Brain pericyte (primary cell): ENCODE measurements at regions not wholly inside any gene's neighbourhood (a gene's known extent, or its start where the extent isn't known, plus 50 kb on each side); places are given as distances from the start of the nearest gene placed in this dataset.
A peak's percentile ranks its signal among the peaks of the same experiment; 100 is the strongest.

Experiments
- DNase-seq: peaks from one replicate; pipeline ENCODE4 v3.0.0-alpha.2; 2012; ENCODE audit warnings: low read depth, low spot score

- no peak for DNase-seq
Observed at GRCh38 chr4:98765771-98766170, 107.4 kb upstream of the TSPAN5 start.

- no peak for DNase-seq
Observed at GRCh38 chr4:98758182-98758581, 99.8 kb upstream of the TSPAN5 start.

GRCh38 chr4:98754736-98755135, 96.3 kb upstream of the TSPAN5 start:
- DNase-seq = no peak

- no peak for DNase-seq
Observed at GRCh38 chr4:98749206-98749605, 90.8 kb upstream of the TSPAN5 start.

- no peak for DNase-seq
Observed at GRCh38 chr4:98748609-98749008, 90.2 kb upstream of the TSPAN5 start.

GRCh38 chr4:98747393-98748091, 89.1 kb upstream of the TSPAN5 start:
- DNase-seq = peak; percentile 58

- DNase-seq = no peak
Observed at GRCh38 chr4:98746936-98747335, 88.5 kb upstream of the TSPAN5 start.

GRCh38 chr4:98746530-98746929, 88.1 kb upstream of the TSPAN5 start:
- peak; percentile 83 for DNase-seq

- DNase-seq = no peak
Observed at GRCh38 chr4:98745366-98745765, 87.0 kb upstream of the TSPAN5 start.

- DNase-seq = no peak
Observed at GRCh38 chr4:98744372-98745150, 86.2 kb upstream of the TSPAN5 start.

GRCh38 chr4:98741952-98742351, 83.5 kb upstream of the TSPAN5 start:
- no peak for DNase-seq

- DNase-seq = no peak
Observed at GRCh38 chr4:98739751-98740150, 81.3 kb upstream of the TSPAN5 start.

- DNase-seq = no peak
Observed at GRCh38 chr4:98733601-98734000, 75.2 kb upstream of the TSPAN5 start.

- DNase-seq = no peak
Observed at GRCh38 chr4:98728871-98729270, 70.5 kb upstream of the TSPAN5 start.

- no peak for DNase-seq
Observed at GRCh38 chr4:98728433-98728832, 70.0 kb upstream of the TSPAN5 start.

- no peak for DNase-seq
Observed at GRCh38 chr4:98722000-98722399, 63.6 kb upstream of the TSPAN5 start.

- no peak for DNase-seq
Observed at GRCh38 chr4:98720871-98721480, 62.6 kb upstream of the TSPAN5 start.

GRCh38 chr4:98716796-98717195, 58.4 kb upstream of the TSPAN5 start:
- no peak for DNase-seq

- no peak for DNase-seq
Observed at GRCh38 chr4:98712607-98713006, 54.2 kb upstream of the TSPAN5 start.

GRCh38 chr4:98711526-98711925, 53.1 kb upstream of the TSPAN5 start:
- no peak for DNase-seq

- no peak for DNase-seq
Observed at GRCh38 chr4:98710831-98711230, 52.4 kb upstream of the TSPAN5 start.
